ENCODE measurements at regions not wholly inside any gene's neighbourhood (a gene's known extent, or its start where the extent isn't known, plus 50 kb on each side); places are given as distances from the start of the nearest gene placed in this dataset.

- no peak for DNase-seq (ENCODE audit: low spot score)
Measured at GRCh38 chr10:107915215-107915610, 750.7 kb upstream of the SORCS1 start.

- DNase-seq (ENCODE audit: low spot score), result peak; percentile 4
Measured at GRCh38 chr10:107914450-107915214, 750.1 kb upstream of the SORCS1 start.

- DNase-seq (ENCODE audit: low spot score), result no peak
Measured at GRCh38 chr10:107913317-107914294, 749.1 kb upstream of the SORCS1 start.

GRCh38 chr10:107901076-107901475 lies 736.6 kb upstream of the SORCS1 start:
- no peak for DNase-seq (ENCODE audit: low spot score)

- no peak for DNase-seq (ENCODE audit: low spot score)
Measured at GRCh38 chr10:107900131-107900530, 735.6 kb upstream of the SORCS1 start.

- no peak for DNase-seq (ENCODE audit: low spot score)
Measured at GRCh38 chr10:107899502-107900062, 735.1 kb upstream of the SORCS1 start.

GRCh38 chr10:107899075-107899474 lies 734.6 kb upstream of the SORCS1 start:
- DNase-seq (ENCODE audit: low spot score), result no peak

GRCh38 chr10:107898392-107898791 lies 733.9 kb upstream of the SORCS1 start:
- no peak for DNase-seq (ENCODE audit: low spot score)

- peak; percentile 47 for DNase-seq (ENCODE audit: low spot score)
Measured at GRCh38 chr10:107894516-107894915, 730.0 kb upstream of the SORCS1 start.

GRCh38 chr10:107889105-107889504 lies 724.6 kb upstream of the SORCS1 start:
- no peak for DNase-seq (ENCODE audit: low spot score)

- no peak for DNase-seq (ENCODE audit: low spot score)
Measured at GRCh38 chr10:107880185-107880584, 715.7 kb upstream of the SORCS1 start.

- no peak for DNase-seq (ENCODE audit: low spot score)
Measured at GRCh38 chr10:107873007-107873406, 708.5 kb upstream of the SORCS1 start.

GRCh38 chr10:107865691-107866090 lies 701.2 kb upstream of the SORCS1 start:
- DNase-seq (ENCODE audit: low spot score), result no peak

GRCh38 chr10:107859065-107859464 lies 694.6 kb upstream of the SORCS1 start:
- no peak for DNase-seq (ENCODE audit: low spot score)

GRCh38 chr10:107856047-107856315 lies 691.5 kb upstream of the SORCS1 start:
- no peak for DNase-seq (ENCODE audit: low spot score)

GRCh38 chr10:107855301-107856046 lies 691.0 kb upstream of the SORCS1 start:
- DNase-seq (ENCODE audit: low spot score), result no peak

GRCh38 chr10:107848726-107849360 lies 684.3 kb upstream of the SORCS1 start:
- no peak for DNase-seq (ENCODE audit: low spot score)

- DNase-seq (ENCODE audit: low spot score), result no peak
Measured at GRCh38 chr10:107847620-107848019, 683.1 kb upstream of the SORCS1 start.

GRCh38 chr10:107834706-107835105 lies 670.2 kb upstream of the SORCS1 start:
- no peak for DNase-seq (ENCODE audit: low spot score)

- no peak for DNase-seq (ENCODE audit: low spot score)
Measured at GRCh38 chr10:107831772-107832171, 667.3 kb upstream of the SORCS1 start.

GRCh38 chr10:107829161-107829560 lies 664.7 kb upstream of the SORCS1 start:
- DNase-seq (ENCODE audit: low spot score), result no peak

GRCh38 chr10:107826171-107826570 lies 661.7 kb upstream of the SORCS1 start:
- DNase-seq (ENCODE audit: low spot score), result no peak

Data from Ammon's horn (tissue), 1 donor.